GM12874 (cell line): ENCODE measurements at regions not wholly inside any gene's neighbourhood (a gene's known extent, or its start where the extent isn't known, plus 50 kb on each side); places are given as distances from the start of the nearest gene placed in this dataset.

Experiments used
- TF ChIP-seq, protein P1 (sequence below): IDR thresholded peaks from 2 replicates; pipeline ENCODE4 v1.5.1; 2011; ENCODE audit warnings: low read depth, mild to moderate bottlenecking, control low read depth, low read length, moderate library complexity; ENCODE audit not compliant: insufficient read depth

DNA sequence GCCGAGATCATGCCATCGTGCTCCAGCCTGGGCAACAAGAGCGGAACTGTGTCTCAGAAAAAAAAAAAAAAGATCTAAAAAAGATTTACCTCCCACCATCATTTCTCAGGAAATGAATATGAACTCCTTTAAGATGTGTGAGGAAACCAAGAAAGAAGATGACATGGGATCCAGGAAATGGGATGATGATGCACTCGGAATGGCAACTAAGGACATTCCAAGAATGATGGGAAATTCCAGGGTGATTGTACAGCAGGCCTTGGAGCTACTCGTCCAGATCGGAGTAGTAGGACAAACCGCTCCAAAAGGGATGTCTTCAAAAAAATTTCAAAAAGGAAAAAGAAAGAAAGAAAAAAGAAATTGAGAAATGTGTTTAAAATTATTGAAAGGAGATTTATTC lies 84.9 kb upstream of the PMAIP1 start:
- TF ChIP-seq, protein P1, sequence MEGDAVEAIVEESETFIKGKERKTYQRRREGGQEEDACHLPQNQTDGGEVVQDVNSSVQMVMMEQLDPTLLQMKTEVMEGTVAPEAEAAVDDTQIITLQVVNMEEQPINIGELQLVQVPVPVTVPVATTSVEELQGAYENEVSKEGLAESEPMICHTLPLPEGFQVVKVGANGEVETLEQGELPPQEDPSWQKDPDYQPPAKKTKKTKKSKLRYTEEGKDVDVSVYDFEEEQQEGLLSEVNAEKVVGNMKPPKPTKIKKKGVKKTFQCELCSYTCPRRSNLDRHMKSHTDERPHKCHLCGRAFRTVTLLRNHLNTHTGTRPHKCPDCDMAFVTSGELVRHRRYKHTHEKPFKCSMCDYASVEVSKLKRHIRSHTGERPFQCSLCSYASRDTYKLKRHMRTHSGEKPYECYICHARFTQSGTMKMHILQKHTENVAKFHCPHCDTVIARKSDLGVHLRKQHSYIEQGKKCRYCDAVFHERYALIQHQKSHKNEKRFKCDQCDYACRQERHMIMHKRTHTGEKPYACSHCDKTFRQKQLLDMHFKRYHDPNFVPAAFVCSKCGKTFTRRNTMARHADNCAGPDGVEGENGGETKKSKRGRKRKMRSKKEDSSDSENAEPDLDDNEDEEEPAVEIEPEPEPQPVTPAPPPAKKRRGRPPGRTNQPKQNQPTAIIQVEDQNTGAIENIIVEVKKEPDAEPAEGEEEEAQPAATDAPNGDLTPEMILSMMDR: no peak

DNA sequence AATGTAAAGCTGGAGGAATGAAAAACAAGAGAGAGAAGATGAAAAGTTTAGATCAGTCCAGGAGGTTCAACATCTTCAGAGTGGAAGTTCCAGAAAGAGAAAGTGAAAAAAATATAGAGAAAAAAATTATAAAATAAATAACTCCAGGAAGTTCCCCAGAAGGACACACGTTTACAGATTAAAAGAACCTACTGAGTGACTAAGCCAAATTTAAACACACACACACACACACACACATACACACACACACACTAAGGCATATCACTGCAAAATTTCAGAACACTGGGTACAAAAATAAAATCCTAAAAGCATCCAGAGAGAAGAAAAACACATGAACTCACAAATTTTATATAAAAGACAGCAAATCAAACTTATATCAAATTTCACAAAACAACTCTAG lies 85.9 kb upstream of the PMAIP1 start:
- TF ChIP-seq, protein P1: no peak

DNA sequence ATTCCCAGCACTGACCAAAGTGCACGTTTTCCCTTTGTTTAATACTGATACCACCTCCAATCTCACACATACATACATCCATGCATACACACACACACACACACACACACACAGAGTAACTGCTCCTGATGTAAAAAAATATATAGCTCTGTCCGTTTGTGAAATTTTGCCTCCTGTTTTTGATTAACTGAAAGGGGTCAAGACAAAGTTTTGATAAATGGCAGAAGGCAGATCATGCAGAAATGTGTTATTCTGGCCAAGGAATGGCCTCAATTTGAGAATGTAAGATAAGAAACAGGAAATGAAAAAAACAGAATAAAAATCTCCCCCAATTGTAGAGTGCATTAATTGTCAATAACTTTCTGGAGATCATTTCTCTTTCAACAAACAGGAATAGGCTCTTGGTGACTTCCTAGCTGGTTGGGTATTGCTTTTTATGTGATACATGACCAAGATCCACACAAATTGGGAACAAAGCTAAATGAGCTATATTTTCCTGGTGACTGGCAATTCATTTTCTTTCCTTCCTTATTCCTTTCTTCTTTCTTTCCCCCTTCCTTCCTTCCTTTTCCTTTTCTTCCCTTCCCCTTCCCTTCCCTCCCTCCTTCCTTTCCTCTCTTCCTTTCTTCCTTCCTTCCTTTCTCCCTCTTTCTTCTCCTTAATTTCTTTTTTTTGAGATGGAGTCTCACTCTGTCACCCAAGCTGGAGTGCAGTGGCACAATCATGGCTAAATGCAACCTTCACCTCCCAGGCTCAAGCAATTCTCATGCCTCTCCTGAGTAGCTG lies 88.9 kb upstream of the PMAIP1 start:
- TF ChIP-seq, protein P1: no peak

DNA sequence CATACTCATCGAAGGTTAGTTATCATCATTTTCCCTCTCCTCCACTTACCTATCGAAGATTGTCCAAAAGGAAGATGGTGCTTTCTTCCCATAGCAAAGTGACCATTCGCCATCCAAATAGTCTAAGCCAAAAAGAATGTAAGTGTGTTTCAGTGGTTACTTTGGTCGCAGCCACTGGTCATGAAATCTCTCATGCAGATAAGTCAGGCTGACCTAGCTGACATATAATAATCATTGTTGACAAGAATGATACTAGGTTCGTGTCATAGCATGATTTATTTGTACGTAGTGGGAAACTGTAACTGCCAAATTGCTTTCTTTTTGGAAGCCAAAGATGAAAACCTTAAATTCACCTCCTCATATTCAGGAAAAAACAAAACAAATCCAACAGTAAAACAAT lies 89.6 kb upstream of the PMAIP1 start:
- TF ChIP-seq, protein P1: no peak

DNA sequence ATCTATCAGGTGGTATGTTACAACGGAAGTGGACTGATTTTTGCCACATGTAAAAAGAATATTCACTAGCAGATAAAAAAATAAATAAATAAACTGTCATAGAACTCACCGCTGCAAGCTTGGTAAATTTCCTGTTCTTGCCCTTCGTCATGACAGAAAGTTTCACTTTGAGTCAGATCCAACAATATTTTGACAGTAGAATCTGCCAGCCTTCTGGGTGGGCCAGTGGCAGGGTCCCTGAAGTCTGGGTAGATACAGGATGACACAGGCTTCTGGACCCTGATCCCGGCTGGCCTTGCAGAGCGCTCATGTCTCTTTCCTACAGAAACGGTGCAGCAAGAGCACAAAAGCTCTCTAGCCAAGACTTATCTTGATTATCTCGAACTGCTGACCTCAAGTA lies 97.8 kb upstream of the PMAIP1 start:
- TF ChIP-seq, protein P1: no peak

DNA sequence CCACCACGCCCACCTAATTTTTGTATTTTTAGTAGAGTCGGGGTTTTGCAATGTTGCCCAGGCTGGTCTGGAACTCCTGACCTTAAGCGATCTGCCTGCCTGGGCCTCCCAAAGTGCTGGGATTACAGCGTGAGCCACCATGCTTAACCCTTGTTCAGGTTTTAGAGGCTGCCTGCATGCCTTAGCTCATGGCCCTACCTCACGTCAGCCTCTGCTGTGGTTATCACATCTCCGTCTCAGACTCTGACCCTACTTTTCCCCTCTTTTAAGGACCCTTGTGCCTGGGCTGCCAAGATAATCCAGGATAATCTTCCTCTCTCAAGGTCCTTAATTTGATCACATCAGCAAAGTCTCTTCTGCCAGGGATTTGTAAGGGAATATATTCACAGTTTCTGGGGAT lies 98.2 kb upstream of the PMAIP1 start:
- TF ChIP-seq, protein P1: no peak

DNA sequence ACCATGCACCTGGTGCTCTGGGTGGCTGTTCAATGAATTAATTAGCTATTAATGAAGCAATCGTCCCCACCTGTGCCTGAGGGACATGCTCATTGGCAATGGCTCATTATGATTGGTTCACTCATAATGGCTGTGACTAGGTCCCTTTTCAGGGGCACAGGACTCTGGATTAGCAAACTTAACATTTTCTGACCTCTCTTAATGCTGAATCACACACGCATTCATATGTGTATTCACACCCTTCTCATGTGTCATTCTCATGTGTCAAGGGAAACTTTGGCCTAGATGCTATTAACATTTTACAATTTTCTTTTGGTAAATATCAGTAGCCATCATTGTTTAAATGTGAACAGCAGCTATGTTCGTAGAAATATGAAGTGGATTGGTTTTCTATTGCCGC lies 98.9 kb upstream of the PMAIP1 start:
- TF ChIP-seq, protein P1: no peak
